ENCODE measurements at regions not wholly inside any gene's neighbourhood (a gene's known extent, or its start where the extent isn't known, plus 50 kb on each side); places are given as distances from the start of the nearest gene placed in this dataset.

- TF ChIP-seq EZH2 (IDR thresholded peaks at IDR 0.05; ENCODE audit: borderline replicate concordance, low read depth, low read length, severe bottlenecking) = no peak
- TF ChIP-seq CTCF (IDR thresholded peaks at IDR 0.05; ENCODE audit: borderline replicate concordance, extremely low read depth, low read length, poor library complexity, severe bottlenecking) = no peak
These were observed 219.1 kb downstream of the MED10 start for GRCh38 chr5:6158974-6159831.
